Endothelial cell of umbilical vein (primary cell): ENCODE measurements at regions not wholly inside any gene's neighbourhood (a gene's known extent, or its start where the extent isn't known, plus 50 kb on each side); places are given as distances from the start of the nearest gene placed in this dataset.

Experiments
- BruUV-seq: library from RNA; stranded (reverse); fragments of 400-500 nt; replicated peaks from 2 replicates; lab custom pipeline; 2021; lab: Mats Ljungman, UMichigan
- CTCF ChIA-PET: fragments of 300-600, 350-600 bp; sonication (Branson Sonifier 250); formaldehyde crosslinking; loops from one replicate; lab custom pipeline; 2021; ENCODE audit warnings: antibody characterized with exemption, inconsistent platforms; lab: Charles Lee
- POLR2A ChIA-PET: fragments of 300-600, 350-600 bp; sonication (Branson Sonifier 250); formaldehyde crosslinking; loops from one replicate; lab custom pipeline; 2021; ENCODE audit warnings: antibody characterized with exemption, inconsistent platforms; lab: Charles Lee
- DNase-seq: peaks from one replicate; pipeline ENCODE4 v3.0.0-alpha.2; 2011; ENCODE audit warnings: low read depth, low spot score
- FAIRE-seq: peaks from 2 replicates; lab custom pipeline; 2011; peaks lifted over from hg19 to GRCh38; lab: Jason Lieb, UNC
- H2AFZ ChIP-seq: 2 replicates; pipeline ENCODE4 v1.6.0; 2012; ENCODE audit warnings: low read depth, low read length, control low read depth, inconsistent platforms
- H3K27ac ChIP-seq: 2 replicates; pipeline ENCODE4 v1.5.1; 2011; ENCODE audit warnings: low read depth, mild to moderate bottlenecking, control low read depth, low read length, moderate library complexity; ENCODE audit not compliant: insufficient read depth
- H3K27me3 ChIP-seq, 2 experiments: 2 replicates each; pipeline versions ENCODE4 v1.6.0 to v1.6.1; 2011; ENCODE audit warnings: low read length in 2 of 2, mixed read lengths in 1 of 2; ENCODE audit not compliant: control insufficient read depth in 2 of 2, insufficient read depth in 2 of 2
- H3K36me3 ChIP-seq, 2 experiments: 2 replicates in 1 of 2; 3 replicates in 1 of 2; pipeline ENCODE4 v1.5.1; 2011; ENCODE audit warnings: low read length in 2 of 2, mild to moderate bottlenecking in 1 of 2, moderate library complexity in 1 of 2; ENCODE audit not compliant: control insufficient read depth in 2 of 2, insufficient read depth in 2 of 2; ENCODE audit errors: extremely low read depth in 1 of 2
- H3K4me1 ChIP-seq: 3 replicates; pipeline ENCODE4 v1.5.1; 2011; ENCODE audit warnings: mild to moderate bottlenecking, low read length; ENCODE audit not compliant: control insufficient read depth, insufficient read depth; ENCODE audit errors: extremely low read depth
- H3K4me2 ChIP-seq: 2 replicates; pipeline ENCODE4 v1.6.1; 2011; ENCODE audit warnings: low read length, control low read depth, mixed read lengths; ENCODE audit not compliant: insufficient read depth
- H3K4me3 ChIP-seq, 3 experiments: fragments of 200-600 bp in 1 of 3; sonication (generic), shearing (Covaris generic) in 1 of 3; replicated peaks in 1 of 3; 2 replicates each; pipeline ENCODE4 v1.5.1; 2011 to 2016; ENCODE audit warnings: control low read depth in 3 of 3, low read length in 3 of 3, mild to moderate bottlenecking in 2 of 3, inconsistent platforms in 1 of 3, low read depth in 1 of 3, moderate library complexity in 1 of 3; ENCODE audit not compliant: insufficient read depth in 1 of 3
- H3K79me2 ChIP-seq: 2 replicates; pipeline ENCODE4 v1.6.0; 2012; ENCODE audit warnings: low read length, inconsistent platforms; ENCODE audit not compliant: control insufficient read depth, insufficient read depth
- H3K9ac ChIP-seq: replicated peaks from 2 replicates; pipeline ENCODE3; 2011; ENCODE audit warnings: low read length, control low read depth; ENCODE audit not compliant: insufficient read depth; ENCODE audit errors: extremely low read depth
- H3K9me1 ChIP-seq: replicated peaks from 3 replicates; pipeline ENCODE4 v1.6.0; 2011; ENCODE audit warnings: mild to moderate bottlenecking, low read length; ENCODE audit not compliant: control insufficient read depth, insufficient read depth; ENCODE audit errors: extremely low read depth
- H3K9me3 ChIP-seq: replicated peaks from 2 replicates; pipeline ENCODE4 v1.5.1; 2012; ENCODE audit warnings: low read length, inconsistent platforms; ENCODE audit not compliant: control insufficient read depth, insufficient read depth
- H4K20me1 ChIP-seq: replicated peaks from 2 replicates; pipeline ENCODE3; 2011; ENCODE audit warnings: mild to moderate bottlenecking, low read length; ENCODE audit not compliant: control insufficient read depth, insufficient read depth; ENCODE audit errors: extremely low read depth
- EZH2 ChIP-seq: IDR thresholded peaks from 2 replicates; pipeline ENCODE4 v1.6.1; 2012; ENCODE audit warnings: borderline replicate concordance, low read depth, mild to moderate bottlenecking, moderate library complexity, low read length, inconsistent platforms; ENCODE audit not compliant: severe bottlenecking
- FOS ChIP-seq: IDR thresholded peaks from 2 replicates; pipeline ENCODE4 v1.6.1; 2011; ENCODE audit warnings: mild to moderate bottlenecking, low read length, moderate library complexity, borderline replicate concordance; ENCODE audit not compliant: insufficient read depth
- GATA2 ChIP-seq: IDR thresholded peaks from 2 replicates; pipeline ENCODE4 v1.7.0; 2011; ENCODE audit warnings: low read depth, mild to moderate bottlenecking, moderate library complexity, mixed read lengths, low read length; ENCODE audit not compliant: insufficient read length, insufficient read depth
- JUN ChIP-seq: IDR thresholded peaks from 2 replicates; pipeline ENCODE4 v1.6.1; 2011; ENCODE audit warnings: borderline replicate concordance, low read depth; ENCODE audit not compliant: insufficient read length, insufficient read depth
- MYC ChIP-seq: IDR thresholded peaks from one replicate; pipeline ENCODE4 v1.6.1; 2011; ENCODE audit warnings: mild to moderate bottlenecking, low read depth, low read length
- POLR2A ChIP-seq: IDR thresholded peaks from 2 replicates; pipeline ENCODE4 v1.6.1; 2012; ENCODE audit warnings: low read depth, mild to moderate bottlenecking, control low read depth, low read length
- POLR2AphosphoS5 ChIP-seq: IDR thresholded peaks from 2 replicates; pipeline ENCODE4 v1.6.1; 2012; ENCODE audit warnings: low read depth, mild to moderate bottlenecking, control low read depth, low read length, moderate library complexity; ENCODE audit not compliant: insufficient read depth
- dilution Hi-C: fragments of 300-500 bp; cut with MboI; formaldehyde crosslinking; loops from one replicate; pipeline ENCODE4 v1.15.0; 2019; ENCODE audit warnings: low sequenced_read_pairs; ENCODE audit not compliant: extremely low pct_ligation_motif_present
- intact Hi-C: fragments of 100-400 bp; cut with micrococcal nuclease; formaldehyde crosslinking; loops from one replicate; pipeline ENCODE4 v1.10.0; 2022
- TF ChIP-seq, protein P1 (sequence below): IDR thresholded peaks from 2 replicates; pipeline ENCODE4 v1.6.1; 2011; ENCODE audit not compliant: insufficient read depth, insufficient read length
- TF ChIP-seq, protein P2 (sequence below), 2 donors: IDR thresholded peaks; 1 replicate in 1 of 2; 2 replicates in 1 of 2; pipeline ENCODE4 v1.5.1; 2011; ENCODE audit warnings: low read length in 2 of 2, mild to moderate bottlenecking in 2 of 2, moderate library complexity in 2 of 2, control low read depth in 1 of 2, inconsistent platforms in 1 of 2, low read depth in 1 of 2; ENCODE audit not compliant: insufficient read depth in 1 of 2; ENCODE audit errors: extremely low read depth in 1 of 2

- FAIRE-seq = no peak
- dilution Hi-C loops = no loop called here
- no TSS peak for BruUV-seq
Observed at GRCh38 chr2:59588286-59588685, 965.2 kb downstream of the BCL11A start.

GRCh38 chr2:59586176-59586575, 967.3 kb downstream of the BCL11A start:
- Histone ChIP-seq H3K9me3 (peaks cover 6% of the 10 kb centered on the region), H3K79me2 (no peaks in the 10 kb centered on the region), H3K27me3 (no peaks in the 10 kb centered on the region), H3K4me3 (no peak overlapping the region), H3K9ac (no peak overlapping the region), H2AFZ (no peak overlapping the region), H3K36me3 (no peaks in the 10 kb centered on the region), H4K20me1 (no peaks in the 10 kb centered on the region), H3K9me1 (no peaks in the 10 kb centered on the region), H3K4me2 (no peak overlapping the region), H3K4me1 (no peaks in the 10 kb centered on the region), H3K27ac (no peak overlapping the region)
- intact Hi-C loops = no loop called here
- TF ChIP-seq, protein P1, sequence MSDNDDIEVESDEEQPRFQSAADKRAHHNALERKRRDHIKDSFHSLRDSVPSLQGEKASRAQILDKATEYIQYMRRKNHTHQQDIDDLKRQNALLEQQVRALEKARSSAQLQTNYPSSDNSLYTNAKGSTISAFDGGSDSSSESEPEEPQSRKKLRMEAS = no peak
- TF ChIP-seq FOS (no peak), GATA2 (no peak), JUN (no peak), POLR2AphosphoS5 (no peak), EZH2 (no peak), POLR2A (no peak), MYC (no peak)
- TF ChIP-seq, protein P2, sequence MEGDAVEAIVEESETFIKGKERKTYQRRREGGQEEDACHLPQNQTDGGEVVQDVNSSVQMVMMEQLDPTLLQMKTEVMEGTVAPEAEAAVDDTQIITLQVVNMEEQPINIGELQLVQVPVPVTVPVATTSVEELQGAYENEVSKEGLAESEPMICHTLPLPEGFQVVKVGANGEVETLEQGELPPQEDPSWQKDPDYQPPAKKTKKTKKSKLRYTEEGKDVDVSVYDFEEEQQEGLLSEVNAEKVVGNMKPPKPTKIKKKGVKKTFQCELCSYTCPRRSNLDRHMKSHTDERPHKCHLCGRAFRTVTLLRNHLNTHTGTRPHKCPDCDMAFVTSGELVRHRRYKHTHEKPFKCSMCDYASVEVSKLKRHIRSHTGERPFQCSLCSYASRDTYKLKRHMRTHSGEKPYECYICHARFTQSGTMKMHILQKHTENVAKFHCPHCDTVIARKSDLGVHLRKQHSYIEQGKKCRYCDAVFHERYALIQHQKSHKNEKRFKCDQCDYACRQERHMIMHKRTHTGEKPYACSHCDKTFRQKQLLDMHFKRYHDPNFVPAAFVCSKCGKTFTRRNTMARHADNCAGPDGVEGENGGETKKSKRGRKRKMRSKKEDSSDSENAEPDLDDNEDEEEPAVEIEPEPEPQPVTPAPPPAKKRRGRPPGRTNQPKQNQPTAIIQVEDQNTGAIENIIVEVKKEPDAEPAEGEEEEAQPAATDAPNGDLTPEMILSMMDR (IDR thresholded peaks at IDR 0.05; ENCODE audit: extremely low read depth in 1 of 2, insufficient read depth in 1 of 2, low read depth in 1 of 2, low read length in 2 of 2) = no peak
- DNase-seq (no peak), FAIRE-seq (no peak)
- CTCF ChIA-PET = no interaction called here
- POLR2A ChIA-PET = no interaction called here
- BruUV-seq = no TSS peak
- dilution Hi-C loops = no loop called here

More at GRCh38 chr2:59588286-59588685, 965.2 kb downstream of the BCL11A start:
- no peak overlapping the region for H2AFZ ChIP-seq
- no peaks in the 10 kb centered on the region for H3K4me1 ChIP-seq
- H3K9me1 ChIP-seq = no peaks in the 10 kb centered on the region
- no peak overlapping the region for H3K9ac ChIP-seq
- ChIA-PET POLR2A (no interaction called here), CTCF (no interaction called here)
- H4K20me1 ChIP-seq = no peaks in the 10 kb centered on the region
- no peak overlapping the region for H3K4me3 ChIP-seq
- H3K27me3 ChIP-seq = no peaks in the 10 kb centered on the region
- no peak overlapping the region for H3K27ac ChIP-seq
- H3K36me3 ChIP-seq = no peaks in the 10 kb centered on the region
- intact Hi-C loops = no loop called here
- TF ChIP-seq POLR2A (no peak), JUN (no peak), GATA2 (no peak), FOS (no peak), POLR2AphosphoS5 (no peak)
- no peak for DNase-seq
- H3K4me2 ChIP-seq = no peak overlapping the region
- peaks cover 6% of the 10 kb centered on the region for H3K9me3 ChIP-seq
- H3K79me2 ChIP-seq = no peaks in the 10 kb centered on the region
